ENCODE measurements at regions not wholly inside any gene's neighbourhood (a gene's known extent, or its start where the extent isn't known, plus 50 kb on each side); places are given as distances from the start of the nearest gene placed in this dataset.

DNA sequence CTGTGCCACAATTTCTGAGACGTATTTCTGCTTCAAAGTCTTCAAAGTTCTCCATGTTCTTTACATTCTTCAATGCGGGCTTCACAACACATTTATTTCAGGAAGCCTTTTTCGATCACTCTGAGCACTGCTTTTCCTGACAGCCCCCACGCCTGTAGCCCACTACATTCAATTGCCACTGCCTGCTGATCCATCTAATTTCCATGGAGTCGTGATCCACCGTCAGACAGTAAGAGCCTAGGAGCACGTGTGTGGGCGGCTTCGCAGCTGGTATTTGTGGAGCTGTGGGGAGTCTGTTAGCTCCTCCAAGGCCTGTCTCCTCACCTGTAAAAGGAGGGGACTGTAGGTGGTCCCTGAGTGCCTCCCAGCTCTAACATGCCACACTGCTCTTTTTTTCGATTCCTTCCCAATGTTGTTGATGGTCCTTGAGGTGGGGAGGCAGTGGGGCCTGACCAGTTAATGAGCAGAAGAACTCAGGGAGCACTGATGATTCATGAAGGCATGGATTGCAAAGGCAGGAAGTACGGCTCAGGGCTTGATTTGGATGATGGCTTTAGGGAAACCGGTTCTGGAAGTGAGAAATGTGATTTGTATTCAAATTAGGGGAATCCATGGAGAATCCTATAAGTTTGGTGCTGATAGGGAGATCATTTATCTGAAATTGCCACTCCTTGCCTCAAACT lies 401.1 kb upstream of the PODXL start:
- 84% methylated on average over 12 of the region's 12 CpGs for WGBS
- Histone ChIP-seq H3K9me3 (ENCODE audit: control insufficient read depth in 2 of 2, insufficient read depth in 1 of 2, low read length in 1 of 2) (no peaks in the 10 kb centered on the region), H3K27me3 (ENCODE audit: control insufficient read depth in 2 of 2, insufficient read depth in 1 of 2, low read length in 1 of 2) (no peaks in the 10 kb centered on the region), H3K27ac (ENCODE audit: low read depth in 1 of 2, low read length in 1 of 2) (no peak overlapping the region), H3K36me3 (ENCODE audit: control insufficient read depth in 2 of 2, insufficient read depth in 2 of 2, low read length in 1 of 2) (no peaks in the 10 kb centered on the region), H3K4me3 (ENCODE audit: low read length in 2 of 2) (no peak overlapping the region), H3K4me1 (ENCODE audit: control insufficient read depth in 2 of 2, insufficient read depth in 2 of 2, low read length in 2 of 2) (no peaks in the 10 kb centered on the region)
- DNase-seq (ENCODE audit: low read depth in 6 of 9, low spot score in 9 of 9): no peak

- Histone ChIP-seq H3K27me3 (ENCODE audit: control insufficient read depth in 2 of 2, insufficient read depth in 1 of 2, low read length in 1 of 2) (no peaks in the 10 kb centered on the region), H3K36me3 (ENCODE audit: control insufficient read depth in 2 of 2, insufficient read depth in 2 of 2, low read length in 1 of 2) (no peaks in the 10 kb centered on the region), H3K9me3 (ENCODE audit: control insufficient read depth in 2 of 2, insufficient read depth in 1 of 2, low read length in 1 of 2) (no peaks in the 10 kb centered on the region), H3K4me1 (ENCODE audit: control insufficient read depth in 2 of 2, insufficient read depth in 2 of 2, low read length in 2 of 2) (no peaks in the 10 kb centered on the region), H3K4me3 (ENCODE audit: low read length in 2 of 2) (no peak overlapping the region), H3K27ac (ENCODE audit: low read depth in 1 of 2, low read length in 1 of 2) (no peak overlapping the region)
- 94% methylated on average over 1 of the region's 1 CpG for WGBS
- no peak for DNase-seq (ENCODE audit: low read depth in 6 of 9, low spot score in 9 of 9)
These were observed 400.4 kb upstream of the PODXL start for GRCh38 chr7:131956864-131957263.

GRCh38 chr7:131955679-131956078 lies 399.3 kb upstream of the PODXL start:
- Histone ChIP-seq H3K4me3 (ENCODE audit: low read length in 2 of 2) (no peak overlapping the region), H3K27me3 (ENCODE audit: control insufficient read depth in 2 of 2, insufficient read depth in 1 of 2, low read length in 1 of 2) (no peaks in the 10 kb centered on the region), H3K27ac (ENCODE audit: low read depth in 1 of 2, low read length in 1 of 2) (no peak overlapping the region), H3K36me3 (ENCODE audit: control insufficient read depth in 2 of 2, insufficient read depth in 2 of 2, low read length in 1 of 2) (no peaks in the 10 kb centered on the region), H3K9me3 (ENCODE audit: control insufficient read depth in 2 of 2, insufficient read depth in 1 of 2, low read length in 1 of 2) (no peaks in the 10 kb centered on the region), H3K4me1 (ENCODE audit: control insufficient read depth in 2 of 2, insufficient read depth in 2 of 2, low read length in 2 of 2) (no peaks in the 10 kb centered on the region)
- WGBS: 62% methylated on average over 2 of the region's 2 CpGs
- no peak for DNase-seq (ENCODE audit: low read depth in 6 of 9, low spot score in 9 of 9)

DNA sequence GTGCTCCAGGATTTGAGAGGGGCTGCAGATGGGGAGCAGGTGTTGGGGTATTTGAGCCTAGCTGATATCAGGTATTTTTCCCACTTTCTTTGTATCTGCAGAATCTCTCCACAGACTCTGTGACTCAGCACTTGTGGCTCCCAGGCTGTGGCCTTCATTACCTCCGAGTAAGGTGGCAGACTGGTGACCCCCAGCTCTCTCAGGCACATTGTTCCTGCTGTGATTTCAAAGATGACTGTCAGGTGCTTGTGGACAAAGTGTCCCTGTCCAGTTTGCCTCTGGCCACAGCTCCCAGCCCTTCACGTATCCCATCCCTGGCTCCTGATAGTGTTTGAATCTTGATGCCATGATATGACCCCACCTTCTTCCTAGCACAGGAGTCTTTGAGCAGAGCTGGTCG lies 396.8 kb upstream of the PODXL start:
- no peaks in the 10 kb centered on the region for H3K9me3 ChIP-seq (ENCODE audit: control insufficient read depth in 2 of 2, insufficient read depth in 1 of 2, low read length in 1 of 2)
- H3K27me3 ChIP-seq (ENCODE audit: control insufficient read depth in 2 of 2, insufficient read depth in 1 of 2, low read length in 1 of 2): no peaks in the 10 kb centered on the region
- no peak overlapping the region for H3K4me3 ChIP-seq (ENCODE audit: low read length in 2 of 2)
- 78% methylated on average over 3 of the region's 3 CpGs for WGBS
- H3K4me1 ChIP-seq (ENCODE audit: control insufficient read depth in 2 of 2, insufficient read depth in 2 of 2, low read length in 2 of 2): no peaks in the 10 kb centered on the region
- no peaks in the 10 kb centered on the region for H3K36me3 ChIP-seq (ENCODE audit: control insufficient read depth in 2 of 2, insufficient read depth in 2 of 2, low read length in 1 of 2)
- no peak for DNase-seq (ENCODE audit: low read depth in 6 of 9, low spot score in 9 of 9)
- no peak overlapping the region for H3K27ac ChIP-seq (ENCODE audit: low read depth in 1 of 2, low read length in 1 of 2)

- Histone ChIP-seq H3K27me3 (ENCODE audit: control insufficient read depth in 2 of 2, insufficient read depth in 1 of 2, low read length in 1 of 2) (no peaks in the 10 kb centered on the region), H3K9me3 (ENCODE audit: control insufficient read depth in 2 of 2, insufficient read depth in 1 of 2, low read length in 1 of 2) (no peaks in the 10 kb centered on the region), H3K4me3 (ENCODE audit: low read length in 2 of 2) (no peak overlapping the region), H3K4me1 (ENCODE audit: control insufficient read depth in 2 of 2, insufficient read depth in 2 of 2, low read length in 2 of 2) (no peaks in the 10 kb centered on the region), H3K36me3 (ENCODE audit: control insufficient read depth in 2 of 2, insufficient read depth in 2 of 2, low read length in 1 of 2) (no peaks in the 10 kb centered on the region), H3K27ac (ENCODE audit: low read depth in 1 of 2, low read length in 1 of 2) (no peak overlapping the region)
- WGBS: 92% methylated on average over 8 of the region's 8 CpGs
- no peak for DNase-seq (ENCODE audit: low read depth in 6 of 9, low spot score in 9 of 9)
These were observed 395.9 kb upstream of the PODXL start for GRCh38 chr7:131952365-131952764.

- H3K36me3 ChIP-seq (ENCODE audit: control insufficient read depth in 2 of 2, insufficient read depth in 2 of 2, low read length in 1 of 2): no peaks in the 10 kb centered on the region
- no peak overlapping the region for H3K27ac ChIP-seq (ENCODE audit: low read depth in 1 of 2, low read length in 1 of 2)
- H3K9me3 ChIP-seq (ENCODE audit: control insufficient read depth in 2 of 2, insufficient read depth in 1 of 2, low read length in 1 of 2): no peaks in the 10 kb centered on the region
- H3K4me1 ChIP-seq (ENCODE audit: control insufficient read depth in 2 of 2, insufficient read depth in 2 of 2, low read length in 2 of 2): no peaks in the 10 kb centered on the region
- no peak for DNase-seq (ENCODE audit: low read depth in 6 of 9, low spot score in 9 of 9)
- H3K4me3 ChIP-seq (ENCODE audit: low read length in 2 of 2): no peak overlapping the region
- WGBS: 78% methylated on average over 1 of the region's 1 CpG
- peaks cover 0 to 6% of the 10 kb centered on the region in 2 donors for H3K27me3 ChIP-seq (ENCODE audit: control insufficient read depth in 2 of 2, insufficient read depth in 1 of 2, low read length in 1 of 2)
These were observed 394.3 kb upstream of the PODXL start for GRCh38 chr7:131950758-131951157.

GRCh38 chr7:131949659-131950058 lies 393.2 kb upstream of the PODXL start:
- Histone ChIP-seq H3K4me3 (ENCODE audit: low read length in 2 of 2) (no peak overlapping the region), H3K9me3 (ENCODE audit: control insufficient read depth in 2 of 2, insufficient read depth in 1 of 2, low read length in 1 of 2) (no peaks in the 10 kb centered on the region), H3K27ac (ENCODE audit: low read depth in 1 of 2, low read length in 1 of 2) (no peak overlapping the region), H3K36me3 (ENCODE audit: control insufficient read depth in 2 of 2, insufficient read depth in 2 of 2, low read length in 1 of 2) (no peaks in the 10 kb centered on the region), H3K4me1 (ENCODE audit: control insufficient read depth in 2 of 2, insufficient read depth in 2 of 2, low read length in 2 of 2) (no peaks in the 10 kb centered on the region), H3K27me3 (ENCODE audit: control insufficient read depth in 2 of 2, insufficient read depth in 1 of 2, low read length in 1 of 2) (peaks cover 0 to 16% of the 10 kb centered on the region in 2 donors)
- 86% methylated on average over 7 of the region's 7 CpGs for WGBS
- no peak for DNase-seq (ENCODE audit: low read depth in 6 of 9, low spot score in 9 of 9)

DNA sequence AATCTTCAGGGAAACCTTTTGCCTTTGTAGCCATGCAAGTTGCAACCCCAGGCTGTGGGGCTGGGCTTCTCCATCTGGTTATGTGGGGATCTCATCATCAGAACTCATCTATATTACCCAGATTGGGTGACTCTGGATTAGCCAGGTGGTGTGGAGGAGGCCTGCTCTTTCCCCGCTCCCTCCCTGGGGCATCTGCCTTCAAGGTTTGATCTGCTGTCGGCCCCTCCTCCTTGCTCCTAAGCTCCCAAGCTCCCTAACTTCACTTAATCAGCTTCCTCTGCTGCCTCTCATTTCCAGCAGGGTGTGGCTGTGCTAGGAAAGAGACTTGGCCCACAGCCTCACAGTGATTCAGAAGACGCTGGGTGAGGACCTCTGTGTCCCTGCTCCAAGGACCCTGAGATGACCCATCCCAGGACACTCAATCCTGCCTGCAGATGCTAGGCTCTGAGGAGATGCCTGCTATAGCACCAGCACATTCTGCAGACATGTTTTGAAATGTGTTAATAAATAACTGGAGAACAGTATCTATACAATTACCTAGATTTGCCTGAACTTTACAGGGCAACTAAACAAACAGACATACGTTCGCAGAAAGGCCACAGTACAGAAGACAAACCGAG lies 392.1 kb upstream of the PODXL start:
- H3K27ac ChIP-seq (ENCODE audit: low read depth in 1 of 2, low read length in 1 of 2): no peak overlapping the region
- no peak for DNase-seq (ENCODE audit: low read depth in 6 of 9, low spot score in 9 of 9)
- WGBS: 75% methylated on average over 6 of the region's 6 CpGs

GRCh38 chr7:131947661-131948060 lies 391.2 kb upstream of the PODXL start:
- Histone ChIP-seq H3K36me3 (ENCODE audit: control insufficient read depth in 2 of 2, insufficient read depth in 2 of 2, low read length in 1 of 2) (no peaks in the 10 kb centered on the region), H3K4me3 (ENCODE audit: low read length in 2 of 2) (no peak overlapping the region), H3K27me3 (ENCODE audit: control insufficient read depth in 2 of 2, insufficient read depth in 1 of 2, low read length in 1 of 2) (peaks cover 0 to 21% of the 10 kb centered on the region in 2 donors), H3K9me3 (ENCODE audit: control insufficient read depth in 2 of 2, insufficient read depth in 1 of 2, low read length in 1 of 2) (no peaks in the 10 kb centered on the region), H3K27ac (ENCODE audit: low read depth in 1 of 2, low read length in 1 of 2) (no peak overlapping the region), H3K4me1 (ENCODE audit: control insufficient read depth in 2 of 2, insufficient read depth in 2 of 2, low read length in 2 of 2) (no peaks in the 10 kb centered on the region)
- 96% methylated on average over 1 of the region's 1 CpG for WGBS
- DNase-seq (ENCODE audit: low read depth in 6 of 9, low spot score in 9 of 9): no peak

More for the DNA sequence above, 392.1 kb upstream of the PODXL start:
- H3K4me3 ChIP-seq (ENCODE audit: low read length in 2 of 2): no peak overlapping the region
- H3K27me3 ChIP-seq (ENCODE audit: control insufficient read depth in 2 of 2, insufficient read depth in 1 of 2, low read length in 1 of 2): peaks cover 0 to 21% of the 10 kb centered on the region in 2 donors
- no peaks in the 10 kb centered on the region for H3K9me3 ChIP-seq (ENCODE audit: control insufficient read depth in 2 of 2, insufficient read depth in 1 of 2, low read length in 1 of 2)
- no peaks in the 10 kb centered on the region for H3K4me1 ChIP-seq (ENCODE audit: control insufficient read depth in 2 of 2, insufficient read depth in 2 of 2, low read length in 2 of 2)
- no peaks in the 10 kb centered on the region for H3K36me3 ChIP-seq (ENCODE audit: control insufficient read depth in 2 of 2, insufficient read depth in 2 of 2, low read length in 1 of 2)
